GM10248 (cell line): ENCODE measurements at regions not wholly inside any gene's neighbourhood (a gene's known extent, or its start where the extent isn't known, plus 50 kb on each side); places are given as distances from the start of the nearest gene placed in this dataset.

Source experiments
- CTCF ChIA-PET: fragments of 300-600 bp; sonication (Branson Sonifier 250); formaldehyde crosslinking; extraction: SDS; loops from one replicate; lab custom pipeline; 2021; ENCODE audit warnings: antibody characterized with exemption; lab: Yijun Ruan, JAX
- POLR2A ChIA-PET: fragments of 350-650 bp; sonication (Branson Sonifier 250); formaldehyde crosslinking; extraction: SDS; loops from one replicate; lab custom pipeline; 2020; ENCODE audit warnings: antibody characterized with exemption; lab: Yijun Ruan, JAX
- DNase-seq: peaks from one replicate; pipeline ENCODE4 v3.0.0; 2012; ENCODE audit errors: extremely low spot score
- CTCF ChIP-seq: IDR thresholded peaks from 2 replicates; pipeline ENCODE4 v1.5.1; 2012; ENCODE audit warnings: mild to moderate bottlenecking, low read depth; ENCODE audit errors: extremely low read depth, missing control alignments, control extremely low read depth

GRCh38 chr4:140239311-140239710 is 85.3 kb upstream of the MAML3 start:
- POLR2A ChIA-PET, result no interaction called here
- no peak for TF ChIP-seq CTCF
- no peak for DNase-seq
- CTCF ChIA-PET, result interaction anchor here (0.9 to 3.5 kb wide), 3 partner anchors 9 to 15 kb away, joined by 3 to 20 read pairs (median 4); no protein-coding TSS in a partner anchor

GRCh38 chr4:140238351-140239056 is 84.5 kb upstream of the MAML3 start:
- POLR2A ChIA-PET, result no interaction called here
- DNase-seq, result no peak
- CTCF ChIA-PET, result interaction anchor here (0.9 to 3.5 kb wide), 3 partner anchors 9 to 15 kb away, joined by 3 to 20 read pairs (median 4); no protein-coding TSS in a partner anchor
- no peak for TF ChIP-seq CTCF

- ChIA-PET POLR2A (no interaction called here), CTCF (interaction anchor here (0.8 to 3.5 kb wide), 2 partner anchors 11 to 16 kb away, joined by 3 to 20 read pairs; no protein-coding TSS in a partner anchor)
- no peak for DNase-seq
- no peak for TF ChIP-seq CTCF
These were observed 83.8 kb upstream of the MAML3 start for GRCh38 chr4:140237616-140238350.

DNA sequence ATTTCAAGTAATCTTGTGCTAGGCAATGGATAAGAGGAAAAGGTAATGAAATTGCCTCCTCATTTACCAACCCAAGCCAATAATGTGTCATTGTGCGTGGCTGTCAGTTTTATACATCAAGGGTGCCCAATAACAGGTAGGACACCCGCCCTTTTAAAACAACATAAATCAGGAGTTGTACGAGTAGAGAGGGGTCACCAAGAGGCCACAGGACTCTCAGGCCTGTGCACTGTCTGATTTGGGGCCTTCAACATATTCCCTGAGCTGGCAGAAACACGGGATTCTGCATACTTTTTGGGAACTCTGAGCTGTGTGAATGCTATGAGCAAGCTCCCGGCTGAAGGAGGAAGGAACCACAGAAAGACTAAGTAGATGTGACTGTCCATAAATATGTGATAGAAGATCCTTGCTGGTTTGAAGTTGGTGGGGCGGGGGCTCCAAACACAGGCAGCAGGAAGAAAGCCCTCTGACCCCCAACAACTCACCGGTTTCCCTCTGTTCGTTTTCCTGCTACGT is 82.7 kb upstream of the MAML3 start:
- ChIA-PET POLR2A (no interaction called here), CTCF (interaction anchor here (1.1 to 3.5 kb wide), 3 partner anchors 10 to 633 kb away, joined by 3 to 20 read pairs (median 3); no protein-coding TSS in a partner anchor)
- DNase-seq, result no peak
- no peak for TF ChIP-seq CTCF

- ChIA-PET CTCF (interaction anchor here (0.7 to 2.2 kb wide), 5 partner anchors 8 to 30 kb away, joined by 3 to 15 read pairs (median 3); no protein-coding TSS in a partner anchor), POLR2A (no interaction called here)
These were observed 80.7 kb upstream of the MAML3 start for GRCh38 chr4:140234697-140235060.

More at GRCh38 chr4:140234697-140235060, 80.7 kb upstream of the MAML3 start:
- DNase-seq, result no peak
- no peak for TF ChIP-seq CTCF
